OCI-M2 (cell line): ENCODE measurements at regions not wholly inside any gene's neighbourhood (a gene's known extent, or its start where the extent isn't known, plus 50 kb on each side); places are given as distances from the start of the nearest gene placed in this dataset.

Experiments used
- DNase-seq: peaks from one replicate; lab custom pipeline; 2025; ENCODE audit not compliant: unreplicated experiment; lab: John Stamatoyannopoulos, UW

DNA sequence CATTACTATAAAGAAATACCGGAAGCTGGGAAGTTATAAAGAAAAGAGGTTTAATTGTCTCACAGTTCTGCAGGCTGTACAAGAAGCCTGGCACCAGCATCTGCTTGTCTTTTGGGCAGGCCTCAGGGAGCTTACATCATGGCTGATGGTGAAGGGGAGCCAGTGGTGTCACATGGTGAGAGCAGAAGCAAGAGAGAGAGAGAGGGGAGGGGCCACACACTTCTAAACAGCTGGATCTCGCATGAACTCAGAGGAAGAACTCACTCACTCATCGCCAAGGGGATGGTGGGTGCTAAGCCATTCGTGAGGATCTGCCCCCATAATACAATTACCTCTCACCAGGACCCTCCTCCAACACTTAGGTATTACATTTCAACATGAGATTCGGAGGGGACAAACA lies 51.8 kb upstream of the ANKRD34C start:
- no peak for DNase-seq

DNA sequence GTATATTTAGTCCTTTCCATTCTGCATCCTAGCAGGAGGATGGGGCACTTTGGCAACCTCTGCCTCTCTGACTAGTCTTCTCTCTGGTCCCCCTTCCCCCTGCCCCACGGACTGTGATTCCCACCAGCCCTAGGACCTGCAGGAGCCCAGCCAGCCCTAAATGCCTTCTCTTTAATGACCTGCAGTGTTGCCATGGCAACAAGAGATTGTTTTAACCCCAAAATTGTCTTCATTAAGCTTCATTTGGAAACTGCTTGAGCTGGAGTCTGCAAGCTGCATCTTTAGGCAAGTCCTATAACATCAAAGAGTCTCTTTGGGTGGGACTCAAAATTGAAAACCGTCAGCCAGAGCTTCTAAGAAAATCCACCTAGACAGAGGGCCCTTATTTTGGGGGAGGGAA lies 59.7 kb upstream of the ANKRD34C start:
- DNase-seq, result no peak

DNA sequence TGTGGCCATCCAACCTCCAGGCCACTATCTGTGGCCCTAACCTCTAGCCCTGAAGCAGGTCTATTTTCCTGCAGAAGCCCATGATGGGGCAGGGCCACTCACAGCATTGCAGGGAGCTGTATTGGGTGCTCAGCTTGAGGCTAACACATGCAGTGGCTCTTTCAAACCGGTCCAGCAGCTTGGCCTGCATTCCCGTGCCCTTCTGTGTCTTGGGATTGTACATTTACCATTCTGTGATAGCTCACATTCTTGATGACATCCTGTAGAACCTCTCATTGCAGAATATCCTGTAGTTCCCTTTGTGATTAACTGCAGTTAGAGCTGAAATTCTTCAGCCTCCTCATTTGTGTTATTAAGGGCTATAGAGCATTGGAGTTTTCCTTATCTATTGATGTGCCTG lies 60.8 kb upstream of the ANKRD34C start:
- no peak for DNase-seq

DNA sequence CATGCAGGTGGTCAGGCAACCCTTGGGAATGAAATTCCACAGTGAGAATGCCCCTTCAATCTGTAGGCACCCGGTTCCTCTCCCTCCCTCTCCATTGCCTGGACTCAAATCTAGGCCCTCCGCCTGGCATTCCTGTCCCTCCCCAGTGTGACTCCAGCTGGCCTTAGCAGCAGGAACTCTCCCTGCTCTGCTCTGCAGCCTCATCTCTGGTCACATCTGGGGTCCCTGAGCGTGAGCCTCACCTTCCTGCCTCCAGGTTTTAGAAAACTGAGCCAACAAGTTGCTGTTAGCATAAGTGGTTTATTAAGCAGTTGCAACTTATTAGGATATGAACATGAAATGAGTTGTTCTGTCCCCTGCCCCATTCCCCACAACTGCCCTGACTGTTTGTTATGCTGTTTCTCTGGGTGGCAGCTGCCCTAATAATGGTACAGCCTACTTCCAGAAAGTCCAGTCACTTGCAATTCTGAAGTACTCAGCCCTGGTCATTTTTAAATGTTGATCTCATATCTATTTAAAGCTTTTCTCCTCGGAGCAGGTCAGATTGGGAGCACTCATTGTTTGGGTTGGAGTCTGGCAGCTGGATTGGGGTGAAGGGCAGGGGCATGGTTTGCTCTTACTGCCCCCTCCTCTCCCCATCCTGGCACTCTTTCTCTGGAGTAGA lies 63.0 kb upstream of the ANKRD34C start:
- no peak for DNase-seq

DNA sequence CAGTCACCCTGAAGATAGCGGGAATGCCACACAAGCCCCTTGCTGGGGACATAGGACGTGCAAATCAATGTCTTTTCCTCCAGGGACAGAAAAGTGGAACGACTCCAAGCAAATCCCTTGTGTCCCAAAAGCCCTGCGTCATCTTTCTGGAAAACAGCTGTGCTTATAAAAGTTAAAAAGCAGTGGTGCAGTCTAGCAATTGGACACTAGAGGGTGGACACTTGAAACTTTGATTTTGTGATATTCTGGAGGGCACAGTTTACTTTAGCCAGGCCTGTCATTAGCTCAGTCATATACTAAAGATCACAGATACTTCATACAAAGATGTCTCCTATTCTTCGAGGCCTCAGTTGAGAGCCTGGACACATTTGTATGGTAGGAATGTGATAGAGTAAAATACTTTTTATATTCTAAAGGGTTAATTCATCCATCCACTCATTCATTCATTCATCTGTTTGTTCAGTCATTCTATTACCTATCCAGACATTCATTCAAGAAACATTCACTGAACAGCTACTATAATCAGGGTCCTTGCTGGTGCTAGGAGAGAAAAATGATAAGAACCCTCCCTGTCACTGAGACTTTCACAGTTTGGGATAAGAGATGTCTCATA lies 63.8 kb upstream of the ANKRD34C start:
- DNase-seq, result no peak

DNA sequence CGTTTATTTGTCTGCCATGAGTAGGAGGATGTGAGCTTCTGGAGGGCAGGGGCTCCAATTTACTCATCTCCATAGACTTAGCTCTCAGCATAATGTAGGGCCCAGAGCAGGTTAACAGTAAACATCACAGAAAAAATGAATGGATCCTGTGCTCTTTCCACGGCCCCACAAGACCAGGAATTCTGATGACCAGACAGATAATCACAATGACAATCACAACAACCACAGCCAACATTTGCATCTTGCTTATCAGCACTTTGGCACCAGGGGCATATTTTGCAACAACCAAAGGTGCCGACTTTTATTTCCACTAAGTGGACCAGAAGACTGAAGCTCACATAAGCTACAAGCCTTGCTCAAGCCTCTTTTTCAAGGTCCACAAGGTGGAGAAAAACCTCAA lies 68.9 kb upstream of the ANKRD34C start:
- DNase-seq, result no peak

DNA sequence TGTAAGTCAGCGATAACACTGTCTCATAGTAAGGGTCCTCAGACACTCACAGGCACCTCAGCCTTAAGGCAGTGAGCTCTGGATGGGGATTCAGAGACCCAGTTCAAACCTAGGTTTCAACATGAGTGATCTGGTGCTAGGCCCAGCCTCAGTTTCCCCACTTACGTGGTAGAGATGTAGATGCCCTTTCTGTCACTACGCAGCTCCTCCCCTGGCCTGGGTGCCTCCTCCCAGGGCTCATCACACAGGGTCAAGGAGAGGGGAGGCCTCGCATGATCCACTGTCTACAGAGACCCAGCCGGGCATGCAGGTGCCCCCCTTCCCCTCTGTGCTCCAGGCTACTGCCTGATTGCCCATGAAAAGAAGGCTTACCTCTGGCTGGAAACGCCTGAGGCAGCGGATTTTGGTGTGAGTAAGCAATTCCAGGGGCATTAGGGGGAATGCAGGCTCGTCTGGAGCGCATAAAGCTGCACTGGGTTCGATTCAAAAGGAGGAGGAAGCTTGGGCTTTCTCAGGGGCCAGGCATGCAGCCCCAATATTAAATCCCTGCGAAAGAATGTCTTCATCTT lies 69.8 kb upstream of the ANKRD34C start:
- no peak for DNase-seq

DNA sequence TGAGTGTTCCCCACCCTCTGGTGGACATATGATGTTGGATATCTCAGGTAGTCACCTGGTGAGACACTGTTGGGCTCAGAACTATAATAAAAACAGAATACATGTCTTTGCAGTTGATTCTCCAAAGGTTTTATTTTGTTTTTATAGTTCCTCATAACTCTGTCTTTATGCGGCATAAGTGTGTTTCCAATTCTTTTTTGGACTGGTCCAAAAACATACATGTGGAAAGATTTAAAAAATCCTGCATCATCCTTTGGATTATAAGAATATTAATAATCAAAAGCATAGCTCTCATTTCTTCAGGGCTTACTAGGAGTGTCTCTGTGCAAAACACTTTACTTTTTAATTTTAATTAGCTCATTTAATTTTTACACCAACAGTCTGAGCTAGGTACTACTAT lies 71.0 kb upstream of the ANKRD34C start:
- DNase-seq, result no peak

DNA sequence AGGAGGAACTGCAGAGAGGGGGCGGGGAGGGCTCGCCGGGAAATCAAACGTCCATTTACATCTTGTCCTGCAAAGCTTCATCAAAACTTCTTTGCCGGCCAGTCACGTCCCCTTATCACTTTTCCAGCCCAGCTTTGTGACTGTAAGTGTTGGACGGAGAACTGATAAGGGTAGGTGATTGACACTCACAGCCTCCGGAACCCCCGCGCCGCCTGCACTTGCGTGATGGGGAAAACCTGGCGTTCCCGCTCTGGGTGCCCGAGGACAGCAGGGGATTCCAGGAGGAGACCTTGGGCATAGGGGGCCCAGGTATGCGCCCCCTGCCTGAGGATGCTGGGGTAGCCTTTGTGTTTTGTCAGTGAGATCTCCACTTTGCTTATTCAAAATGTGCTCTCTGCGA lies 72.8 kb upstream of the ANKRD34C start:
- no peak for DNase-seq

DNA sequence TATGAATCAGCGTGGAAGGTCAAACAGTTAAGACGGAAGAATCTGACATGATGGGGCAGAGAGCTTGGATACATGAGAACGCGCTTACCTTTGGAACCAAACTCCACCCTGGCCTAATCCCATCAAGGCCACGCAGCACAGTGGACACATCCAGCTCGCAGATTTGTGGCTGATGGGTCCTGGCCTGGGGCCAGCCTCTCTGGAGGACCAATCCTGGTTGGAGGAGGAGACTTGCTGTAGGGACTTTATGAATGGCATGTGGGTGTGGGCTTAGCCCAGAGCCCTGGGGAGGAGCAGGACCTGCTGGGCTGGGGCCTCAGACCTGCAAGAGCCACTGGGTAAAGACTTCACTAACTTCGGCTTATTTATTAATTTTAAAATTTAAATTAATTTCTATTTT lies 73.4 kb upstream of the ANKRD34C start:
- no peak for DNase-seq

DNA sequence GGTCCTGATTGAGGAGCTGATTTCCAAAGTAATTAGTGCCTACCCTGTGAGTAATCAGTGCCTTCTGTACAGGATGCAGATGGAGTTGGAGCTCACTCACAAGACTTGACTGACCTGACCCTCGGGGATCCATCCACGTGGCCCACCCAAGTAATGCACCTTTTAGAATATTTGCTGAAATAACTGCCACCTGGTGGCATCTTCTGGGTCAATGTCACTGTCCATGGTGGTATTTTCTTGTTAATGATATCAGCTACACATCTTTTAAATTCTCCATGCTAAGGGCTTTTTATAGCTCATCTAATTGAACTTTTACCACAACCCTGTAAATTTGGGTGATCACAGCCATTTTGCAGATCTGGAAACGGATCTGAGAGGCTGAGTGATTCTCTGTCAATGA lies 74.3 kb upstream of the ANKRD34C start:
- DNase-seq, result no peak

DNA sequence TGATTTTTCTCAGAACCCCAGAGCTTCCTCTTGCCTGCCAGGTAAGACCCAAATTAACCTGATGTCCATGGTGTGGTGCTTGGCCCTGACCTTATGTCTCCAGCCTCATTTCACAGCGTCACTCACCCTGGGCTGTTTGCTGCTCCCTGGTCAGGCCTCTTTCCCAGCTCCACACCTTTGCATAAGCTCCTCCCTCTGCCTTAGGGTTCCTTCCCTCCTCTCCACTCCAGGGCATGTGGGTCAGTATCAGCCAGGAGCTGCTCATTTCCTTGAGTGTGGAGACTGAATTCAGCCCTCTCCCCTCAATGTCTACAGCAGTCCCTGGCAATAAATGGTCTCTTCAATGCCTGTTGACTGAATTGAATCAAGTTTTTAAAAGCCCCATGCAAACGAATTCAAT lies 75.6 kb upstream of the ANKRD34C start:
- no peak for DNase-seq

DNA sequence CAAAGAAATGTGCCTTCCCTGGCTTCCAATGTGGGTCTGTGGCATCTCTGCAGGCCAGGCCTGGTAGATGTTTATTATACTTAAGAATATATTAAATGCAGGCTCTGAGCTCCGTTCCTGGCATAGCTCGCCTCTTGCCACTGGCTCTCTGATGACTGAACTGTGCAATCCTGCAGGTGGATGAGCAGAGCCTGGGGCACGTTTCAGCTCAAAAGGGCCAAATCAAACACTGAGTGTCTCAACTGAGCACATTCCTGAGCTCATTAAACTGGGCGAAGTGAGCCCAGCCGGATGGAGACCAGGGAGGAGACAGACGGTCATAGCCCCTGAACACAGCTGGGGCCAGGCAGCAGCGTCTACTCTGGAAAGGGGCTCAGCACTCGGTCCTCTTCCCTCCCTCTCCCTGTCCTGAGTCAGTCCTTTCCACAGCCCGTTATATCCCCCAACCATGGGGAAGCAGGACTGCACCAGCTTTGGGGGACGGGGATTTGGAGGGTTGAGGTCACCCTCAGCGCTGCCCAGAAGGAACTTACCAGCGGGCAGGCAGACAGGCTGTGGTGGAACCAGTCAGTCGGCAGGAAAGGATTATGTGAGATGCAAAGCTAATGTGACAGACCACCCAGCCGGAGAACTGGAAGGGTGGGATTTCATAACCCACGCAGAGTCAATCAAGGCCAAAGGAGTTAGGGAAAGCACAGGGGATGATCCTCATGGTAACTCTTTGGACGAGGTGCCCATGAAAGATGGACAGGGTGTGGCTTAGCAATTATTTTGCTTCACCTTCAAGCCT lies 77.4 kb upstream of the ANKRD34C start:
- DNase-seq, result no peak

DNA sequence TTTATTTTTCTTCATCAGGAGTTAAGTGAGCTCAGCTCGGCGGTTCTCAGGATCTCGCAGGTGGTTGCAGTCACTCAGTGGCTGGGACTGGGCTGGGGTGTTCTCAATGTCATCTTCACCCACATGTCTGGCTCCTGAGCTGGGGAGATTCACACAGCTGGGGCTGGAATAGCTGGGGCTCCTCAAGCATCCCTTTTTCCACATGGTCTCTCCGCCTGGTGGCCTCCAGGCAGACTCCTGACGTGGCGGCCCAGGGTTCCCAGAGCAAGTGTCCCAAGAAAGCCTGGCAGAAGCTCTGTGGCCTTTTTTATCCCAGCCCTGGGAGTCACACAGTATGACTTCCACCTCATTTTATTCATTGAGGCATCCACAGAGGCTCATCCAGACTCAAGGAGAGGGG lies 84.1 kb upstream of the ANKRD34C start:
- no peak for DNase-seq

DNA sequence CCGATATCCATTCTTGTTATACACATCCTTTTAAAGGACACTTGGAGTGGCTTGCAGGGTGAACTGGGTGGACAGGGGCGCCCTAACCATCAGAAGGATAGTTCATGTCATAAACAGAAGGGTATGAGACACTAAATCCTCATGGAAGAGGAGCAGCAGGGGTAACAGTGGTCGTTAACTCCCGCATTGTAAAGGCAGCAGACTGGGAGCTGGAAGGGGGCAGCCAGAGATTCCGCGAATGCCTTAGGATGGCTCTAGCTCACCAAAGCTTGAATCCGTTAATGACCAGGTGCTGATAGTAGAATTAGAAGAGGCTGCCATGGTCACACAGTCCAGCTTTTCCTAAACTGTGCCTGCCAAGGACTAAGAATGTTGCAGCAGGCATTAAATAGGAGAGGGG lies 85.2 kb upstream of the ANKRD34C start:
- DNase-seq, result no peak

DNA sequence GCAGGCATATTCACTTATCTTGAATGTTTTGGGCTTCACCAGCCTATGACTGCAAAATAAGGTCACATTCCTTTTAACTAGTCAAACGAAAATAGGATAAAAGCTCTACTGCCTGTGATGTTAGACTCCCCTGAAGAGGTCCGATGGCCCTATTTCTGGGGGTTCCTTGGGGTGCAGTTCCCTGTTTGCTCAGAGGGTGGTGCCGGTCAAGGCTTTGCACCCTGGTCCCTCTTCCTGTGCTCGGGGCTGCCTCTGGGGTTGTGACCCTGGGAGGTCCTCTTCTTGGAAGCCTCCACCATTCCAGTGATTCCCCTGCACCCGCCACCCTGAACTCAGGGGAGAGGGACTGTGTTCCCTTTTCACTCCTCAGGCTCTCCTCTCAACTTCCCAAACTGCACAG lies 86.7 kb upstream of the ANKRD34C start:
- no peak for DNase-seq

DNA sequence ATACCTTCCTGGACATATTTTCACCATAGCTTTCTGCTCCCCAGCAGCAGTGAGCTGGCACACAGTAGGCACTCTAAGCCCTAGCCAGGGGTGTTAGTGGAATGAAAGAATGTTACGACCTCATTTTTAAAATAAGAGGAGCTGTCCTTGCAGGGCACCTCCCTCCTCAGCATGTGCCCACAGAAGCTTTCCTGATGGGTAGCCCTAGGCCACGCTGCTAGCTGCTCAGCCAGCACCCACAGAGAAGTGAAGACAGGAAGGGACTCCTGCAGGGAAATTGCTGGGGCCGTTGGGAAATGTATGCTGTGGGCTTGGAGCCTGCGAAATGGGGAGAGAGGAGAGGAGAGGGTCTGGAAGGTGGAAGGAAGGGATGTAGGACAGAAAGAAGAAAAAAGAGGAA lies 87.3 kb upstream of the ANKRD34C start:
- DNase-seq, result no peak

DNA sequence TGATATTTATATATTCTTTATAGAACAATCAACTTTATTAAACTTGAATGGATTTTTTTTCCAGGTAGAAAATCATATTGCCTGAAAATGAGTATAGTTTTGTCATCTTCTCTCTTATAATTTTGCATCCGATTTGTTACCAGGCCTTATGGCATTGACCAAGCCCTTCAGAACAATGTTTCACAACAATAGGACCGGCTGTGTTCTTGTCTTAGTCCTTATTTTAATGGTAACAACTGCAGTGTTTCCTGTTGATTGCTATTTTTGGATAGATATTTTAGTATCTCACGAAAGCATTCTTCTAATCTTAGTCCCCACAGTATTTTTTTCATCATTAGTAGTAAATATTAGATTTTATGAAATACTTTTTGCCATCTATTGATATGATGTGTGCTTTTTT lies 88.1 kb upstream of the ANKRD34C start:
- DNase-seq, result no peak

DNA sequence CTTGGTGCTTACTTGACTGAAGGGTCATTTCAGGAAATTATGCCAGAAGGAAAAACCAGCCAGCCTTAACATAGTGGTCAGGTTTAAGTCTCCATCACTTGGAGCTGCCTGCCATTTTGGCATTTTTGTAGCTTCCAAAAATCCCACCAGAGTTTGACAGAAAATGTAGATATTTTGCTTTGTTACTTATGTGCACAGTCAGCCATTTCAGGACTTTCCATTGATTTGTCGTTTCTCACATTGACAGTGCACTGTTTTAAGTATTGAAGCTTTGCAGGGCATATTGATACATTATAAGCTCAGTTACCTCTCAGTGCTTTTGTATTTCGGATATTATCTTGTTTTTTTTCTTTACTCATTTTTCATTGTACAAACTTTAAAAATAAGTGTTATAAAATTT lies 89.0 kb upstream of the ANKRD34C start:
- DNase-seq, result no peak

DNA sequence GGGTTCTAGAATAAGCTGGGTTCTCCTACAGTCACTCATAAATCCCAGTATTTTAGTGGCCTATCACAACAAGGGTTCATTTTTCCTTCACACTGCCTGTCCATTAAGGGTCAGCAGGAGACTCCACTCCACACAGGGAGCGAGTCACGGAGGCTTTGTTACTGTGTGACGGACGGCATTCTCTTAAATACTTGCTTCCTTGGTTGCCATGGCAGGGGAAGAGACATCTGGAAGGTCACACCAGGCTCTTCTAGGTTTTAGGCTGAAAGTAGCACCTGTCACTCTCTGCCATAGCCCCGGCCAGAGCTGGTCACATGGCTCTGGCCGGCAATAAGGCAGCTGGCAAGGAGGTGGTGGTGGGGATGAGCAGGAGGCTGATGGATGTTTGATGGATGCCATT lies 89.4 kb upstream of the ANKRD34C start:
- no peak for DNase-seq

DNA sequence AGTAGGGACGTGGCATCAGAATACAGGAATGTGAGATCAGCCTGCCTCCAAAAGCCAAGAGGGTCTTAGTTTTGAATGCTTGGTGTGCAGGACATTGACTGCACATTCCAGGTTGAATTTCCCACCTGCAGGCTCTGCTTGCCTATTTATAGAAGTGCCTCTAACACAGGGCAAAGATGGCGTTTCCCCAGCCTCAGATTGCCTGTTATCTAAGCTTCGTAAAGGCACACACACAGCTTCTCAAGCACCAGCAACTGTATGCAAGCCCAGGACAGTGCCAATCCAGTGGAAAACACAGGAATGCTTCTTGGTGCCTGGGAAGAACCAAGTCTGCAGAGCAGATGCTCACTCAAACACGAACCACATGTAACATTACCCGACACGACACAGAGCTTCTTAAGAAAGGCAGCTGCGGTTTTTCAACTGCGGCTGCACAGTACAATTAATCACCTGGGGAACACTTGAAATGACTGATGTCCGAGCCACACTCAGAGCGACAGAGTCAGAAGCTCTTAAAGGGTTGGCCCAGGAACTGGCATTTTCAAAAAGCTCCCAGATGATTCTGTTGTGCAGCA lies 90.0 kb upstream of the ANKRD34C start:
- DNase-seq, result no peak

DNA sequence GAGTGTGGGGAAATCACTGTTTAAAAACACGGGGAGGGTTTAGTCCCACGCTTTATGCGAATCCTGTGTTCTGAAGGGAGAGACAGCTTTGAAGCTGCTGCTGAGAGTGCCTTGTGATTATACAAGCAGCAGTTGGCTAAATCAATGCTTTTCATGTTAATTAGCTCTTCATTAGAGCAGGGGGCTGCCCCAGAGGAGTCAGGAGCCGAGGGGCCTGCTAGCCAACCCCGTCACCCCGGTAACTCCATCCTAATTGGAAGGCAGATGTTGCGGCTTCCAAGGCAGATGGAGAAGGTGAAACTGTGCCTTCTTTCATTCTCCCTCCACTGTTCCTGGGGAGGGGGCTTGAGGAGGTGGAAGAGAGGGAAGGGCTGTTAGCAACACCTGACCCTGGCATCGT lies 92.4 kb upstream of the ANKRD34C start:
- DNase-seq, result no peak
